Uterus (tissue), 3 donors: ENCODE measurements at regions not wholly inside any gene's neighbourhood (a gene's known extent, or its start where the extent isn't known, plus 50 kb on each side); places are given as distances from the start of the nearest gene placed in this dataset.
"Not testable (repeated sequence)": the region's sequence is repeated elsewhere in the genome, so short reads cannot be mapped to it uniquely, and the experiment has no call there.

Experiments
- DNase-seq, 2 donors: peaks; one replicate each; pipeline ENCODE4 v3.0.0-alpha.2; 2019 to 2020
- H3K27ac ChIP-seq, 2 donors: fragments of 200-600 bp; sonication (generic); 1 replicate in 1 of 2; 2 replicates in 1 of 2; pipeline ENCODE4 v1.5.1; 2016 to 2018
- H3K27me3 ChIP-seq, 2 donors: fragments of 200-600 bp; sonication (generic); one replicate each; pipeline ENCODE4 v1.5.1; 2018 to 2019; ENCODE audit warnings: control low read depth in 1 of 2
- H3K36me3 ChIP-seq, 2 donors: fragments of 200-600 bp; sonication (generic); one replicate each; pipeline ENCODE4 v1.5.1; 2019; ENCODE audit warnings: control low read depth in 1 of 2
- H3K4me1 ChIP-seq, 2 donors: fragments of 200-600 bp; sonication (generic); one replicate each; pipeline ENCODE4 v1.5.1; 2018 to 2019; ENCODE audit warnings: control low read depth in 1 of 2
- H3K4me3 ChIP-seq, 2 donors: fragments of 200-600 bp; sonication (generic); 1 replicate in 1 of 2; 2 replicates in 1 of 2; pipeline ENCODE4 v1.5.1; 2018 to 2019; ENCODE audit warnings: mild to moderate bottlenecking in 1 of 2
- H3K9me3 ChIP-seq, 2 donors: fragments of 200-600 bp; sonication (generic); one replicate each; pipeline ENCODE4 v1.5.1; 2019; ENCODE audit warnings: control low read depth in 1 of 2
- POLR2A ChIP-seq, 2 donors: fragments of 450-650 bp; IDR thresholded peaks; one replicate each; pipeline ENCODE4 v1.6.1; 2016; ENCODE audit warnings: antibody characterized with exemption in 2 of 2, mild to moderate bottlenecking in 1 of 2, moderate library complexity in 1 of 2
- intact Hi-C: fragments of 100-400 bp; cut with DNase I; formaldehyde crosslinking; loops from one replicate; pipeline ENCODE4 v1.15.1; 2023; ENCODE audit warnings: low total_unique reads
- TF ChIP-seq, protein P1 (sequence below), 4 experiments: fragments of 200-600 bp in 2 of 4; fragments of 450-650 bp in 2 of 4; sonication (generic) in 2 of 4; IDR thresholded peaks; one replicate each; pipeline ENCODE4 v1.5.1; 2016 to 2019; ENCODE audit warnings: antibody characterized with exemption in 4 of 4, mild to moderate bottlenecking in 2 of 4, moderate library complexity in 1 of 4
- donor health status: DM: yes; HTN: yes; CAD: no.

DNA sequence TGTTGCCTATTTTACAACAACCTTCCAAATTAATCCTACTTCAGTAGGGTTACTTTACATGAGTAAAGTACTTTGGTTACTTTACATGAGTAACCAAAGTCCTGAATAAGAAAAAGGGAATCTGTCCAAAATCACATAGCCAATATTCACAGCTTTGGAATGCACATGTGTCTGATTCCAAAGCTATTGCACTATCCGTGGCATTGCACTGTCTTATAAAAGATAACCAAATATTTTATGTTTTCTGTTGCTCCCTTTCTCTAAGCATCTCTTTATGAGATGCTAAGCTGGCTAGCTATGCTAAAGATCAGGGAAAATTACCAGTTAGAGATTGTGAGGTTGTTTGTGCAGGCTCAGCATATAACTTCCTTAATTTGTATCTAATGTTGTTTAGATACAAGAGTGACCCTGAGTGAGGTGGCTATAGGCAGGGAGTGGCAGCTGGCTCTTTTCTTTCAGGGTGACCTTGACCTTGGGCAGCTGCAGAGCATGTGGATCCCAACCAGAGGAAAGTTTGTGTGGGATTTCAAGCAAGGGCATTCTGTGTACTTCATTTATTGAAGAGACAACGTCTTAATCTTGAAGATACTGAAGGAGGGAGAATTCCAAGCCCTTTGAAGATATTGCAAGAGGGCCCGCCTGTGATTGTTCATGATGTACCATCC, 366.1 kb upstream of the ANKRD30A start:
- intact Hi-C loops = no loop called here
- no peaks in the 10 kb centered on the region for H3K27me3 ChIP-seq
- TF ChIP-seq, protein P1, sequence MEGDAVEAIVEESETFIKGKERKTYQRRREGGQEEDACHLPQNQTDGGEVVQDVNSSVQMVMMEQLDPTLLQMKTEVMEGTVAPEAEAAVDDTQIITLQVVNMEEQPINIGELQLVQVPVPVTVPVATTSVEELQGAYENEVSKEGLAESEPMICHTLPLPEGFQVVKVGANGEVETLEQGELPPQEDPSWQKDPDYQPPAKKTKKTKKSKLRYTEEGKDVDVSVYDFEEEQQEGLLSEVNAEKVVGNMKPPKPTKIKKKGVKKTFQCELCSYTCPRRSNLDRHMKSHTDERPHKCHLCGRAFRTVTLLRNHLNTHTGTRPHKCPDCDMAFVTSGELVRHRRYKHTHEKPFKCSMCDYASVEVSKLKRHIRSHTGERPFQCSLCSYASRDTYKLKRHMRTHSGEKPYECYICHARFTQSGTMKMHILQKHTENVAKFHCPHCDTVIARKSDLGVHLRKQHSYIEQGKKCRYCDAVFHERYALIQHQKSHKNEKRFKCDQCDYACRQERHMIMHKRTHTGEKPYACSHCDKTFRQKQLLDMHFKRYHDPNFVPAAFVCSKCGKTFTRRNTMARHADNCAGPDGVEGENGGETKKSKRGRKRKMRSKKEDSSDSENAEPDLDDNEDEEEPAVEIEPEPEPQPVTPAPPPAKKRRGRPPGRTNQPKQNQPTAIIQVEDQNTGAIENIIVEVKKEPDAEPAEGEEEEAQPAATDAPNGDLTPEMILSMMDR (IDR thresholded peaks at IDR 0.05) = no peak
- no peak for TF ChIP-seq POLR2A (IDR thresholded peaks at IDR 0.05)
- DNase-seq = no peak
- H3K27ac ChIP-seq = no peak overlapping the region
- H3K4me1 ChIP-seq = no peaks in the 10 kb centered on the region
- H3K36me3 ChIP-seq = no peaks in the 10 kb centered on the region
- no peaks in the 10 kb centered on the region for H3K9me3 ChIP-seq
- no peak overlapping the region for H3K4me3 ChIP-seq

DNA sequence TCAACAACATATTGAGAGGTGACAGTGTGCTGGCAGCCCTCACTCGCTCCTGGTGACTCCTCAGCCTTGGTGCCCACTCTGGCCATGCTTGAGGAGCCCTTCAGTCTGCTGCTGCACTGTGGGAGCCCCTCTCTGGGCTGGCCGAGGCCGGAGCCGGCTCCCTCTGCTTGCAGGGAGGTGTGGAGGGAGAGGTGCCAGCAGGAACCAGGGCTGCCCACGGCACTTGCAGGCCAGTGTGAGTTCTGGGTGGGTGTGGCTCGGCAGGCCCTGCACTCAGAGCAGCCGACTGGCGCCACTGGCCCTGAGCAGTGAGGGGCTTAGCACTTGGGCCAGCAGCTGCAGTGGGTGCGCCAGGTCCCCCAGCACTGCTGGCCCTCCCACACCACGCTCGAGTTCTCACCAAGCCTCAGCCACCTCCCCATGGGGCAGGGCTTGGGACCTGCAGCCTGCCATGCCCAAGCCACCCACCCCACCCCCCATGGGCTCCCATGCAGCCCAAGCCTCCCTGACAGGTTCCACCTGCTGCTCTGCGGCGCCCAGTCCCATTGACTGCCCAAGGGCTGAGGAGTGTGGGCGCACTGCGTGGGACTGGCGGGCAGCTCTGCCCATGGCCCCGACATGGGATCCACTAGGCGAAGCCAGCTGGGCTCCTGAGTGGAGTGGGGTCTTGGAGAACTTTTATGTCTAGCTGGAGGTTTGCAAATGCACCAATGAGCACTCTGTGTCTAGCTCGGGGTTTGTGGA, 377.1 kb upstream of the ANKRD30A start:
- H3K4me1 ChIP-seq = no peaks in the 10 kb centered on the region
- TF ChIP-seq, protein P1 (IDR thresholded peaks at IDR 0.05) = no peak
- H3K27me3 ChIP-seq = no peaks in the 10 kb centered on the region
- H3K27ac ChIP-seq = no peak overlapping the region
- no peak overlapping the region for H3K4me3 ChIP-seq
- DNase-seq = no peak
- H3K36me3 ChIP-seq = no peaks in the 10 kb centered on the region
- intact Hi-C loops = no loop called here
- H3K9me3 ChIP-seq = no peaks in the 10 kb centered on the region

DNA sequence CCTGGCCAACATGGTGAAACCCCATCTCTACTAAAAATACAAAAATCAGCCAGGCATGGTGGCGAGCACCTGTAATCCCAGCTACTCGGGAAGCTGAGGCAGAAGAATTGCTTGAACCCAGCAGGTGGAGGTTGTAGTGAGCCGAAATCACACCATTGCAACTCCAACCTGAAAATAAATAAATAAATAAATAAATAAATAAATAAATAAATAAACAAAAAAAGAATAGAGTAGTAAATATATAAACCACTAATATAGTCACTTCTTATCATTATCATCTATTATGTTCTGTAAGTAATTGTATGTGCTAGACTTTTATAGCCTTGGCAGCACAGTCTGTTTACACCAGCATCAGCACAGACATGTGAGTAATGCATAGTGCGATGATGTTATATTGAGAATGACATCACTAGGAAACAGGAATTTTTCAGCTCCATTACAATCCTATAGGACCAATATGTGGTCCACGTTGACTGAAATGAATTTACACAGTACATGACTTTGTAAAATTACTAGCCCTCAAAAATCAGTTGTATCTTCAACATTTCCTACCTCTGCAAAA, 385.4 kb upstream of the ANKRD30A start:
- no peak for TF ChIP-seq POLR2A (IDR thresholded peaks at IDR 0.05)
- TF ChIP-seq, protein P1 (IDR thresholded peaks at IDR 0.05) = no peak
- intact Hi-C loops = no loop called here
- H3K27ac ChIP-seq = no peak overlapping the region

GRCh38 chr10:36738738-36739431, 386.5 kb upstream of the ANKRD30A start:
- H3K4me1 ChIP-seq = no peaks in the 10 kb centered on the region
- no peaks in the 10 kb centered on the region for H3K27me3 ChIP-seq
- H3K9me3 ChIP-seq = no peaks in the 10 kb centered on the region
- no peak overlapping the region for H3K4me3 ChIP-seq
- no peak for DNase-seq
- no peak overlapping the region for H3K27ac ChIP-seq
- TF ChIP-seq, protein P1 (IDR thresholded peaks at IDR 0.05) = no peak
- intact Hi-C loops = no loop called here
- no peaks in the 10 kb centered on the region for H3K36me3 ChIP-seq

More for the DNA sequence above, 385.4 kb upstream of the ANKRD30A start:
- Histone ChIP-seq H3K9me3 (no peaks in the 10 kb centered on the region), H3K4me1 (no peaks in the 10 kb centered on the region), H3K36me3 (no peaks in the 10 kb centered on the region), H3K27me3 (no peaks in the 10 kb centered on the region), H3K4me3 (no peak overlapping the region)
- DNase-seq = no peak

- no peaks in the 10 kb centered on the region for H3K9me3 ChIP-seq
- H3K4me3 ChIP-seq = no peak overlapping the region
- H3K36me3 ChIP-seq = no peaks in the 10 kb centered on the region
- intact Hi-C loops = no loop called here
- no peaks in the 10 kb centered on the region for H3K27me3 ChIP-seq
- H3K27ac ChIP-seq = no peak overlapping the region
- DNase-seq = no peak
- H3K4me1 ChIP-seq = no peaks in the 10 kb centered on the region
- TF ChIP-seq, protein P1 (IDR thresholded peaks at IDR 0.05) = no peak
- TF ChIP-seq POLR2A (IDR thresholded peaks at IDR 0.05) = no peak
Measured at GRCh38 chr10:36736311-36736710, 389.1 kb upstream of the ANKRD30A start.

DNA sequence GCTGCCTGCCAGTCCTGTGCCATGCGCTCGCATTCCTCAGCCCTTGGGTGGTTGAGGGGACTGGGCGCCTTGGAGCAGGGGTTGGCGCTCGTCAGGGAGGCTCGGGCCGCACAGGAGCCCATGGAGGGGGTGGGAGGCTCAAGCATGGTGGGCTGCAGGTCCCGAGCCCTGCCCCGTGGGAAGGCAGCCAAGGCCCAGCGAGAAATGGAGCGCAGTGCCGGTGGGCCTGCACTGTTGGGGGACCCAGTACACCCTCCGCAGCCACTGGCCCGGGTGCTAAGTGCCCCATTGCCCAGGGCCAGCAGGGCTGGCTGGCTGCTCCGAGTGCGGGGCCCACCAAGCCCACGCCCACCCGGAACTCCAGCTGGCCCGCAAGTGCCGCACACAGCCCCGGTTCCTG, 390.8 kb upstream of the ANKRD30A start:
- H3K4me3 ChIP-seq, H3K4me1 ChIP-seq, DNase-seq, H3K36me3 ChIP-seq, H3K9me3 ChIP-seq, intact Hi-C loops, H3K27ac ChIP-seq, H3K27me3 ChIP-seq: not testable (repeated sequence)
